ENCODE measurements at regions not wholly inside any gene's neighbourhood (a gene's known extent, or its start where the extent isn't known, plus 50 kb on each side); places are given as distances from the start of the nearest gene placed in this dataset.

DNA sequence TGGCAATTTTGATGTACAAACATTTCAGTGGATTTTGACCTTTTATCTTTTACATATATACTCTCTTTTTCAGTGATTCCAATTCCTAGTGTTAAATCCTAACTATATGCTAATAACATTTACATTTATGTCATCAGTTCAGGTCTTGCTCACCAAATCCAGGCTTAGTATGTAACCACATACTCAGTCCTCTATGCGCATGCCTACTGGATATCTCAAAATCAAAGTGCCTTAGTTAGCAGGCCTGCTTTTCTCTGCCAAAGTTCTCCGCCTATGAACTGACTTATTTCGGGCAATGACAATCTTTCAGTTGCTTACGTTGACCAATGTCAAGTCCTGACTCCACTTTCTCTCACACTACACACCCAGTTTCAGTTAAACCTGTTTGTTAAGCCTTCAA, 478.5 kb upstream of the SLITRK1 start:
- Histone ChIP-seq H3K9ac (ENCODE audit: low read length) (no peak overlapping the region), H3K27me3 (ENCODE audit: low read length) (no peaks in the 10 kb centered on the region), H4K20me1 (ENCODE audit: insufficient read depth, low read depth, low read length) (no peaks in the 10 kb centered on the region), H3K4me2 (ENCODE audit: low read depth, low read length, poor library complexity, severe bottlenecking) (no peak overlapping the region), H3K9me3 (ENCODE audit: low read length) (no peaks in the 10 kb centered on the region), H2AFZ (ENCODE audit: low read length) (no peak overlapping the region), H3K4me1 (ENCODE audit: low read length) (no peaks in the 10 kb centered on the region), H3K9me2 (replicated peaks; ENCODE audit: insufficient read depth, low read length) (no peaks in the 10 kb centered on the region), H3K4me3 (ENCODE audit: low read length) (no peak overlapping the region), H3K79me2 (ENCODE audit: low read length) (no peaks in the 10 kb centered on the region), H3K27ac (ENCODE audit: low read length) (no peak overlapping the region), H3K36me3 (ENCODE audit: insufficient read depth, low read length) (no peaks in the 10 kb centered on the region)
- DNase-seq: no peak

DNA sequence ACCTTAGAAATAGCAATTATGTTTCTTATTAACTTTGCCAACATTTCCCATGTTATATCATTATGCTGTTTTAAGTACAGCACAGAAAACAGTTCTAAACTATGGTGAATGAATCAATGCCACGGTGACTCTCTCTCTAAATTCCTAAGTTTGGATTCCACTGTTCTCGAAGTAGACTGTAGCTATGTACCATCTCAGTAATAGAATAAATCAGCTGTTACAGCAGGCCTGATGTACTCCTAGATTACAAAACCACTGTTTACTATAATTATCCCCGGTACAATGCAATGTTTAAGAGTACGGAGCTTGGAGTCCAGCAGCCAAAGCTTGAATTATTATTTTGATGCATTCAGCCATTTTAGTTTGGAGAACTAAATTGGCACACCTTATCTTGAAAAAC, 476.3 kb upstream of the SLITRK1 start:
- H3K27me3 ChIP-seq (ENCODE audit: low read length): no peaks in the 10 kb centered on the region
- no peak overlapping the region for H3K4me2 ChIP-seq (ENCODE audit: low read depth, low read length, poor library complexity, severe bottlenecking)
- no peaks in the 10 kb centered on the region for H4K20me1 ChIP-seq (ENCODE audit: insufficient read depth, low read depth, low read length)
- no peaks in the 10 kb centered on the region for H3K4me1 ChIP-seq (ENCODE audit: low read length)
- no peak for DNase-seq
- no peaks in the 10 kb centered on the region for H3K9me2 ChIP-seq (replicated peaks; ENCODE audit: insufficient read depth, low read length)
- no peak overlapping the region for H3K27ac ChIP-seq (ENCODE audit: low read length)
- no peaks in the 10 kb centered on the region for H3K79me2 ChIP-seq (ENCODE audit: low read length)
- H3K9ac ChIP-seq (ENCODE audit: low read length): no peak overlapping the region
- H3K4me3 ChIP-seq (ENCODE audit: low read length): no peak overlapping the region
- H3K36me3 ChIP-seq (ENCODE audit: insufficient read depth, low read length): no peaks in the 10 kb centered on the region
- H3K9me3 ChIP-seq (ENCODE audit: low read length): no peaks in the 10 kb centered on the region
- no peak overlapping the region for H2AFZ ChIP-seq (ENCODE audit: low read length)

DNA sequence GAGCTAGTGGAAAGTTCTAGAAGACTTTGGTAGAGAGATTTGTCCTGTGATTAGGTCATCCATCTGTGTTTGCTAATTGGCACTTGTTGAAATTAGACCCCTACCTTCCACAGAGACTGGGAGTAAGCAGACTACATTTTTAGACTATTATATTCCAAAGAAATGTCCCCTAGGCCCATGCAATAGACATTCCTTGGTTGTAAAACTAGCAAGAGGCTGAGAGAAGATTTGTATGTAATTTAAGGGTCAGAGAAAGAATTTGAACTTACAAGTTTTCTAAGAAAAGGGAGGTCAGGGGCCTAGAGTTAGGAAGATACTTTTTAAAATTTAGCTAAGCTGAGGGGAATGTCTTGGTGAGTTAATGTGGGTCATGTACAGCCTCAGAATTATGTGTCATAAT, 470.7 kb upstream of the SLITRK1 start:
- Histone ChIP-seq H3K36me3 (ENCODE audit: insufficient read depth, low read length) (no peaks in the 10 kb centered on the region), H2AFZ (ENCODE audit: low read length) (no peak overlapping the region), H3K9me3 (ENCODE audit: low read length) (no peaks in the 10 kb centered on the region; the same call in 1 of the 2 replicates), H3K4me2 (ENCODE audit: low read depth, low read length, poor library complexity, severe bottlenecking) (no peak overlapping the region), H4K20me1 (ENCODE audit: insufficient read depth, low read depth, low read length) (no peaks in the 10 kb centered on the region), H3K79me2 (ENCODE audit: low read length) (no peaks in the 10 kb centered on the region), H3K27me3 (ENCODE audit: low read length) (no peaks in the 10 kb centered on the region), H3K9ac (ENCODE audit: low read length) (no peak overlapping the region), H3K4me1 (ENCODE audit: low read length) (no peaks in the 10 kb centered on the region), H3K4me3 (ENCODE audit: low read length) (no peak overlapping the region), H3K9me2 (replicated peaks; ENCODE audit: insufficient read depth, low read length) (0 out of 2 replicates have a peak, but pooled peaks cover 3% of the 10 kb centered on the region), H3K27ac (ENCODE audit: low read length) (no peak overlapping the region)
- DNase-seq: no peak

DNA sequence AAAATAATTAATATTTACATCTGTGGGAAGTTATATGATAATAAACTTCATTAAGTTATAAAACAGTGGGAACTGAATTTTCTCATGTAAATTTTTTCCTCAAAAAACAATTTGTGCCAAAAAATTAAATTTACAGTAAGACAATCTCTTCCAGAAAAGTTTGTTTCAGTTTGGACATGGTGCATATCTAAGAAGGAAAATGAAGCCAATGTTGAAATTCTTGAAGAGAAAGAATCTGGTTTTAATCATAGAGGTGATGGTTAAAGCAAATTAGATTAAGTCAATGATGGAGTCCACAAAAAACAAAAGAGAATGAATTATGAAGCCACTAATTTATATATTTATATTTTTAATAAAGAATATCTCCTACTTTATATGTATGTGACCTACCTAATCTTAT, 457.2 kb upstream of the SLITRK1 start:
- no peak for DNase-seq
- no peaks in the 10 kb centered on the region for H3K4me1 ChIP-seq (ENCODE audit: low read length)

DNA sequence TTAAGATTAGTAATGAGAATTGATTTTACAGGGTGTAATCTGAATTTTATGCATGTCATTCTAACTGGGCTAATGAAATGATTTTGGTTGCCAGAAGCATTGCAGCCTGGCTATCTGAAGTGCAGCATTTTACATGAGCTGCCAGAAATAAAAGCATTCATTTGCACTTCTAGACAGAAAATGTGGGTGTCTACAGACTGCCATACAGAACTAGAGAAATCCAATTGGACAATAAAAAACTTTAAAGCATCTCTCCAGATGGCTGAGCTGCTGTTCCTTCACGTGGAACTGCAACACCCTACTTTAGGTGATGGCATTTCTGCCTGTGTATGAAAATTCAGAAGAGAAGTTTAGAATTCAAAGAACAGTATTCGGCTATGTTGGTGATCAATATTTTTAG, 450.1 kb upstream of the SLITRK1 start:
- H3K9me2 ChIP-seq (replicated peaks; ENCODE audit: insufficient read depth, low read length): no peaks in the 10 kb centered on the region
- H3K27me3 ChIP-seq (ENCODE audit: low read length): no peaks in the 10 kb centered on the region
- DNase-seq: no peak
- H3K36me3 ChIP-seq (ENCODE audit: insufficient read depth, low read length): no peaks in the 10 kb centered on the region
- H3K4me2 ChIP-seq (ENCODE audit: low read depth, low read length, poor library complexity, severe bottlenecking): no peak overlapping the region
- no peak overlapping the region for H3K9ac ChIP-seq (ENCODE audit: low read length)
- no peak overlapping the region for H3K27ac ChIP-seq (ENCODE audit: low read length)
- H4K20me1 ChIP-seq (ENCODE audit: insufficient read depth, low read depth, low read length): no peaks in the 10 kb centered on the region
- H3K9me3 ChIP-seq (ENCODE audit: low read length): no peaks in the 10 kb centered on the region; the same call in 1 of the 2 replicates
- H3K4me1 ChIP-seq (ENCODE audit: low read length): no peaks in the 10 kb centered on the region
- no peak overlapping the region for H3K4me3 ChIP-seq (ENCODE audit: low read length)
- H3K79me2 ChIP-seq (ENCODE audit: low read length): no peaks in the 10 kb centered on the region
- H2AFZ ChIP-seq (ENCODE audit: low read length): no peak overlapping the region

More for the DNA sequence above, 457.2 kb upstream of the SLITRK1 start:
- 0 out of 2 replicates have a peak, but pooled peaks cover 3% of the 10 kb centered on the region for H3K9me3 ChIP-seq (ENCODE audit: low read length)
- no peak overlapping the region for H2AFZ ChIP-seq (ENCODE audit: low read length)
- no peak overlapping the region for H3K9ac ChIP-seq (ENCODE audit: low read length)
- H3K79me2 ChIP-seq (ENCODE audit: low read length): no peaks in the 10 kb centered on the region
- H3K4me2 ChIP-seq (ENCODE audit: low read depth, low read length, poor library complexity, severe bottlenecking): no peak overlapping the region
- no peaks in the 10 kb centered on the region for H3K9me2 ChIP-seq (replicated peaks; ENCODE audit: insufficient read depth, low read length)
- no peaks in the 10 kb centered on the region for H4K20me1 ChIP-seq (ENCODE audit: insufficient read depth, low read depth, low read length)
- no peaks in the 10 kb centered on the region for H3K36me3 ChIP-seq (ENCODE audit: insufficient read depth, low read length)
- H3K4me3 ChIP-seq (ENCODE audit: low read length): no peak overlapping the region
- no peak overlapping the region for H3K27ac ChIP-seq (ENCODE audit: low read length)
- H3K27me3 ChIP-seq (ENCODE audit: low read length): no peaks in the 10 kb centered on the region

DNA sequence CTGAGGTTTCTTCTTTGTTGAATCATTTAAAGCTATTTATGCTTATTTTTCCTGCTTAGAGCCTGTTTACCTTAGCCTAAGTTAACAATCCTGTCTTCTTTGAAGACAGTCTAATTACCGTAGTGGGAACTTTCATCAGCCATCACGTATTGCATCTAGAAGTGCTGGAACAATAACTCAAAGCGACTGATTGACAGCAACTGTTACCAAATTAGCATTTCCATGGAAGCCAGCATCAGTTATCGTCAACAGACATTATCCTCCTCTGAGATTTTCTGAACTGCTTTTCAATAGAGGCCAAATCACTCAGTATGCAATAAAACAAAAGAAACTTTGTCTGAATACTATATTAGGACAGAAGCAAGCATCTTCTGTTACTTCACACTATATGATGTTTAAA, 433.3 kb upstream of the SLITRK1 start:
- Histone ChIP-seq H3K27ac (ENCODE audit: low read length) (no peak overlapping the region), H3K9ac (ENCODE audit: low read length) (no peak overlapping the region), H3K27me3 (ENCODE audit: low read length) (no peaks in the 10 kb centered on the region)

DNA sequence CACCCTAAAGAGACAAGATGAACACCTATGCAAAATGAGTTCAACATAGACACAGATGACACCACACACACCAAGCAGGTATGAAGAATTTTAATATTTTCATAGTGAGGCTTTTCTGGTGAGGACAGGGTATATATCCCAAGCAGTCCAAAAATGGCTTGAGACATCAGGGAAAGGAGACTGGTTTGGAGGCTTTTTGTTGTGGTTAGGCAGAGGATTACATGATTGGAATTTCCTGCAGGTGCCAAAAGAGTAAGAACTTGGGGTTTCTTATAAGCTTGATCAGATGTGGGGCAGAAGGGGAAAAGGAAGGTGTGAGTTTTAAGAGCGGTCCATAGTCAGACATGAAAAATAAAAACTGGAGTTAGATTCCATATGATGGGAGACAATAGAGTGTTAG, 420.8 kb upstream of the SLITRK1 start:
- Histone ChIP-seq H2AFZ (ENCODE audit: low read length) (no peak overlapping the region), H3K9me3 (ENCODE audit: low read length) (peaks cover 7% of the 10 kb centered on the region; the same call in 1 of the 2 replicates), H3K79me2 (ENCODE audit: low read length) (no peaks in the 10 kb centered on the region), H4K20me1 (ENCODE audit: insufficient read depth, low read depth, low read length) (no peaks in the 10 kb centered on the region), H3K4me2 (ENCODE audit: low read depth, low read length, poor library complexity, severe bottlenecking) (no peak overlapping the region), H3K9ac (ENCODE audit: low read length) (no peak overlapping the region), H3K27me3 (ENCODE audit: low read length) (no peaks in the 10 kb centered on the region), H3K4me1 (ENCODE audit: low read length) (no peaks in the 10 kb centered on the region), H3K36me3 (ENCODE audit: insufficient read depth, low read length) (no peaks in the 10 kb centered on the region), H3K27ac (ENCODE audit: low read length) (no peak overlapping the region), H3K4me3 (ENCODE audit: low read length) (no peak overlapping the region), H3K9me2 (replicated peaks; ENCODE audit: insufficient read depth, low read length) (0 out of 2 replicates have a peak, but pooled peaks cover 3% of the 10 kb centered on the region)
- no peak for DNase-seq

More for the DNA sequence above, 433.3 kb upstream of the SLITRK1 start:
- H3K79me2 ChIP-seq (ENCODE audit: low read length): no peaks in the 10 kb centered on the region
- no peak overlapping the region for H2AFZ ChIP-seq (ENCODE audit: low read length)
- no peak overlapping the region for H3K4me3 ChIP-seq (ENCODE audit: low read length)
- no peak overlapping the region for H3K4me2 ChIP-seq (ENCODE audit: low read depth, low read length, poor library complexity, severe bottlenecking)
- H3K36me3 ChIP-seq (ENCODE audit: insufficient read depth, low read length): no peaks in the 10 kb centered on the region
- H4K20me1 ChIP-seq (ENCODE audit: insufficient read depth, low read depth, low read length): no peaks in the 10 kb centered on the region
- no peaks in the 10 kb centered on the region for H3K9me2 ChIP-seq (replicated peaks; ENCODE audit: insufficient read depth, low read length)
- H3K4me1 ChIP-seq (ENCODE audit: low read length): no peaks in the 10 kb centered on the region
- peaks cover 5% of the 10 kb centered on the region; the same call in 1 of the 2 replicates for H3K9me3 ChIP-seq (ENCODE audit: low read length)
- DNase-seq: no peak

DNA sequence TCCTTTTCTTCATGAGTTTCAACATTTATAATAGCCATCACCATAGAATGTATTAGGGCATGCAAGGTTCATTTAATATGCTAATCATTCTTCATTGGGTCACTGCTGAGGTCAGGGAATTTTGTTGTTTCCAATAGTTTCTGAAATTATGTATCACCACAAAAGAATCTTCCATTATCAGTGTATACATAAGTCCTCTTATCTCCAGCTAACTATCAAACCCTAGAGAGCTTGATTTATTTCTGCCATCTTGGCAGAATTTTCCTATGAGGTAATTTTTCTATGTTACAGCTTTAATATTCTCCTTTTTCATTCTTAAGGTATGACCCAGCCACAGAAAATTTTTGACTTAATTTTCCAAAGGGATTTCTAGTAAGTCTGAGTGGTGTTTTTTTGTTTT, 415.0 kb upstream of the SLITRK1 start:
- H3K36me3 ChIP-seq (ENCODE audit: insufficient read depth, low read length): no peaks in the 10 kb centered on the region
- peaks cover 7% of the 10 kb centered on the region; the same call in 1 of the 2 replicates for H3K9me3 ChIP-seq (ENCODE audit: low read length)
- H3K4me1 ChIP-seq (ENCODE audit: low read length): no peaks in the 10 kb centered on the region
- DNase-seq: no peak
- no peak overlapping the region for H2AFZ ChIP-seq (ENCODE audit: low read length)
- no peak overlapping the region for H3K4me2 ChIP-seq (ENCODE audit: low read depth, low read length, poor library complexity, severe bottlenecking)
- no peaks in the 10 kb centered on the region for H4K20me1 ChIP-seq (ENCODE audit: insufficient read depth, low read depth, low read length)
- H3K4me3 ChIP-seq (ENCODE audit: low read length): no peak overlapping the region
- no peak overlapping the region for H3K27ac ChIP-seq (ENCODE audit: low read length)
- H3K9me2 ChIP-seq (replicated peaks; ENCODE audit: insufficient read depth, low read length): no peaks in the 10 kb centered on the region
- H3K27me3 ChIP-seq (ENCODE audit: low read length): no peaks in the 10 kb centered on the region
- H3K79me2 ChIP-seq (ENCODE audit: low read length): no peaks in the 10 kb centered on the region
- no peak overlapping the region for H3K9ac ChIP-seq (ENCODE audit: low read length)

DNA sequence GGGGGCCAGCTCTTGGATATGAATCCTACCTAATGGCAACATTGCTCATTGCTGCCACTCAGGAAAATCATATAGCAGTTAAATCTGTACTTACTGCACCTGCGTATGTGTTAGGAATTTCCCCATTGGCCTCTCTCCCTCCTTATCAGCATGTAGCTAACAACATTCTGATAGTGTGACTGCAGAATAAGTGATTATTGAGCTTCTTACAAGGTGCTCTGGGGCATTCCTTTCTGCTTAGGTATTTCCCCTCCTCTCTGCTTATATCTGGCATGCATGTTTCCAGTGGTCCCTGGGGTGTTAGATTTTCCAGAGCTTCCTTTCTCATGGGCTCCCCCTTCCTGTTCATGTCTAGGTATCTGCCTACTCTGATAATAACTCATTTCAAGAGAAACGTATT, 414.1 kb upstream of the SLITRK1 start:
- H3K27me3 ChIP-seq (ENCODE audit: low read length): no peaks in the 10 kb centered on the region
- H3K9me2 ChIP-seq (replicated peaks; ENCODE audit: insufficient read depth, low read length): no peaks in the 10 kb centered on the region
- H3K4me1 ChIP-seq (ENCODE audit: low read length): no peaks in the 10 kb centered on the region
- no peaks in the 10 kb centered on the region for H4K20me1 ChIP-seq (ENCODE audit: insufficient read depth, low read depth, low read length)
- H3K9me3 ChIP-seq (ENCODE audit: low read length): 0 out of 2 replicates have a peak, but pooled peaks cover 4% of the 10 kb centered on the region
- no peak overlapping the region for H3K4me3 ChIP-seq (ENCODE audit: low read length)
- no peak overlapping the region for H3K4me2 ChIP-seq (ENCODE audit: low read depth, low read length, poor library complexity, severe bottlenecking)
- no peaks in the 10 kb centered on the region for H3K36me3 ChIP-seq (ENCODE audit: insufficient read depth, low read length)
- no peaks in the 10 kb centered on the region for H3K79me2 ChIP-seq (ENCODE audit: low read length)
- H3K27ac ChIP-seq (ENCODE audit: low read length): no peak overlapping the region
- no peak overlapping the region for H2AFZ ChIP-seq (ENCODE audit: low read length)
- no peak for DNase-seq
- H3K9ac ChIP-seq (ENCODE audit: low read length): no peak overlapping the region
